ENCODE measurements at regions not wholly inside any gene's neighbourhood (a gene's known extent, or its start where the extent isn't known, plus 50 kb on each side); places are given as distances from the start of the nearest gene placed in this dataset.

GRCh38 chr13:30364133-30364532 lies 56.8 kb upstream of the KATNAL1 start:
- no peak overlapping the region for H3K27ac ChIP-seq (ENCODE audit: low read depth, low read length)
- ChIA-PET CTCF (no interaction called here), POLR2A (no interaction called here)
- H3K4me3 ChIP-seq (ENCODE audit: low read depth, low read length): no peak overlapping the region
- no peak for TF ChIP-seq CTCF (IDR thresholded peaks at IDR 0.05; ENCODE audit: low read depth, low read length)
- no peaks in the 10 kb centered on the region for H3K9me3 ChIP-seq (ENCODE audit: control insufficient read depth, insufficient read depth, low read length)
- no peaks in the 10 kb centered on the region for H3K27me3 ChIP-seq (ENCODE audit: control insufficient read depth, insufficient read depth, low read length)
- DNase-seq (ENCODE audit: low read depth, low spot score): no peak

- H3K9me3 ChIP-seq (ENCODE audit: control insufficient read depth, insufficient read depth, low read length): no peaks in the 10 kb centered on the region
- H3K27me3 ChIP-seq (ENCODE audit: control insufficient read depth, insufficient read depth, low read length): no peaks in the 10 kb centered on the region
- no peak overlapping the region for H3K4me3 ChIP-seq (ENCODE audit: low read depth, low read length)
- TF ChIP-seq CTCF (IDR thresholded peaks at IDR 0.05; ENCODE audit: low read depth, low read length): no peak
- ChIA-PET CTCF (no interaction called here), POLR2A (no interaction called here)
- DNase-seq (ENCODE audit: low read depth, low spot score): no peak
- H3K27ac ChIP-seq (ENCODE audit: low read depth, low read length): peak overlapping the region; percentile 33
These were observed 57.4 kb upstream of the UBE2L5 start for GRCh38 chr13:30364876-30365275.

- no peak for TF ChIP-seq CTCF (IDR thresholded peaks at IDR 0.05; ENCODE audit: low read depth, low read length)
These were observed 56.2 kb upstream of the UBE2L5 start for GRCh38 chr13:30366088-30366487.

GRCh38 chr13:30367296-30367695 lies 55.0 kb upstream of the UBE2L5 start:
- ChIA-PET POLR2A (no interaction called here), CTCF (interaction anchor here (0.6 kb wide), 1 partner anchor 235 kb away, joined by 3 read pairs; no protein-coding TSS in a partner anchor)
- Histone ChIP-seq H3K27me3 (ENCODE audit: control insufficient read depth, insufficient read depth, low read length) (no peaks in the 10 kb centered on the region), H3K4me3 (ENCODE audit: low read depth, low read length) (no peak overlapping the region), H3K9me3 (ENCODE audit: control insufficient read depth, insufficient read depth, low read length) (no peaks in the 10 kb centered on the region), H3K27ac (ENCODE audit: low read depth, low read length) (no peak overlapping the region)
- DNase-seq (ENCODE audit: low read depth, low spot score): no peak
- no peak for TF ChIP-seq CTCF (IDR thresholded peaks at IDR 0.05; ENCODE audit: low read depth, low read length)

More at GRCh38 chr13:30366088-30366487, 56.2 kb upstream of the UBE2L5 start:
- no peaks in the 10 kb centered on the region for H3K27me3 ChIP-seq (ENCODE audit: control insufficient read depth, insufficient read depth, low read length)
- ChIA-PET CTCF (interaction anchor here (0.5 to 0.6 kb wide), 2 partner anchors 14 to 329 kb away, joined by 4 read pairs; no protein-coding TSS in a partner anchor), POLR2A (no interaction called here)
- no peak overlapping the region for H3K27ac ChIP-seq (ENCODE audit: low read depth, low read length)
- DNase-seq (ENCODE audit: low read depth, low spot score): no peak
- H3K4me3 ChIP-seq (ENCODE audit: low read depth, low read length): no peak overlapping the region
- H3K9me3 ChIP-seq (ENCODE audit: control insufficient read depth, insufficient read depth, low read length): no peaks in the 10 kb centered on the region

GRCh38 chr13:30370146-30370545 lies 52.1 kb upstream of the UBE2L5 start:
- no peaks in the 10 kb centered on the region for H3K9me3 ChIP-seq (ENCODE audit: control insufficient read depth, insufficient read depth, low read length)
- TF ChIP-seq CTCF (IDR thresholded peaks at IDR 0.05; ENCODE audit: low read depth, low read length): no peak
- no peaks in the 10 kb centered on the region for H3K27me3 ChIP-seq (ENCODE audit: control insufficient read depth, insufficient read depth, low read length)
- POLR2A ChIA-PET: no interaction called here
- DNase-seq (ENCODE audit: low read depth, low spot score): no peak
- H3K4me3 ChIP-seq (ENCODE audit: low read depth, low read length): no peak overlapping the region
- no peak overlapping the region for H3K27ac ChIP-seq (ENCODE audit: low read depth, low read length)
- CTCF ChIA-PET: interaction anchor here (0.7 to 0.8 kb wide), 2 partner anchors 39 to 148 kb away, joined by 3 read pairs; no protein-coding TSS in a partner anchor

All from AG04450 (cell line).